OCI-LY3 (cell line): ENCODE measurements at regions not wholly inside any gene's neighbourhood (a gene's known extent, or its start where the extent isn't known, plus 50 kb on each side); places are given as distances from the start of the nearest gene placed in this dataset.

ENCODE experiments used
- EZH2phosphoT487 ChIP-seq: fragments of 200-600 bp; shearing (Covaris generic); IDR thresholded peaks from 2 replicates; pipeline ENCODE4 v1.6.1; 2018; ENCODE audit warnings: antibody characterized with exemption, mixed run types, low read depth
- TF ChIP-seq, protein P1 (sequence below): fragments of 200-600, 300-600 bp; sonication (generic); IDR thresholded peaks from 2 replicates; pipeline ENCODE4 v1.5.1; 2014; ENCODE audit warnings: antibody characterized with exemption, low read length, low read depth

DNA sequence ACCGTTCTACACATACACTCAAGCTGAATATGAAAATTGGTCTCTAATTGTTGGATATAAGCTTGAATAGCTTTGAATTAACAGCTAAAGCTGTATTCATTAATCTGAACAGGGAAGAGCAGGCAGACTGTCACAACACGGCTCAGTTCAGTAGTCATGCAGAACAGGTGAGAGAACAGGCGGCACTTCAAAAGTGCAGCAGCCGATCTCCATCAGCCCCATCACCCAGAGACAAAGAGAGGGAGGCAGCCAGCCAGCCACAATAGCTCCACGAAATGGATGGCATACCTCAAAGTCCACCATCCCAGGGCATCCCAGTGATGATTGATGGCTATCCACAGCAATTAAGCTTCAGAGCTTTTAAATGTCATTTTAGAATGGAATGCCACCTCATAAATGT, 419.2 kb downstream of the OLFM4 start:
- TF ChIP-seq, protein P1, sequence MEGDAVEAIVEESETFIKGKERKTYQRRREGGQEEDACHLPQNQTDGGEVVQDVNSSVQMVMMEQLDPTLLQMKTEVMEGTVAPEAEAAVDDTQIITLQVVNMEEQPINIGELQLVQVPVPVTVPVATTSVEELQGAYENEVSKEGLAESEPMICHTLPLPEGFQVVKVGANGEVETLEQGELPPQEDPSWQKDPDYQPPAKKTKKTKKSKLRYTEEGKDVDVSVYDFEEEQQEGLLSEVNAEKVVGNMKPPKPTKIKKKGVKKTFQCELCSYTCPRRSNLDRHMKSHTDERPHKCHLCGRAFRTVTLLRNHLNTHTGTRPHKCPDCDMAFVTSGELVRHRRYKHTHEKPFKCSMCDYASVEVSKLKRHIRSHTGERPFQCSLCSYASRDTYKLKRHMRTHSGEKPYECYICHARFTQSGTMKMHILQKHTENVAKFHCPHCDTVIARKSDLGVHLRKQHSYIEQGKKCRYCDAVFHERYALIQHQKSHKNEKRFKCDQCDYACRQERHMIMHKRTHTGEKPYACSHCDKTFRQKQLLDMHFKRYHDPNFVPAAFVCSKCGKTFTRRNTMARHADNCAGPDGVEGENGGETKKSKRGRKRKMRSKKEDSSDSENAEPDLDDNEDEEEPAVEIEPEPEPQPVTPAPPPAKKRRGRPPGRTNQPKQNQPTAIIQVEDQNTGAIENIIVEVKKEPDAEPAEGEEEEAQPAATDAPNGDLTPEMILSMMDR: no peak
- TF ChIP-seq EZH2phosphoT487: no peak
